ENCODE measurements at regions not wholly inside any gene's neighbourhood (a gene's known extent, or its start where the extent isn't known, plus 50 kb on each side); places are given as distances from the start of the nearest gene placed in this dataset.
"Not testable (repeated sequence)": the region's sequence is repeated elsewhere in the genome, so short reads cannot be mapped to it uniquely, and the experiment has no call there.

DNA sequence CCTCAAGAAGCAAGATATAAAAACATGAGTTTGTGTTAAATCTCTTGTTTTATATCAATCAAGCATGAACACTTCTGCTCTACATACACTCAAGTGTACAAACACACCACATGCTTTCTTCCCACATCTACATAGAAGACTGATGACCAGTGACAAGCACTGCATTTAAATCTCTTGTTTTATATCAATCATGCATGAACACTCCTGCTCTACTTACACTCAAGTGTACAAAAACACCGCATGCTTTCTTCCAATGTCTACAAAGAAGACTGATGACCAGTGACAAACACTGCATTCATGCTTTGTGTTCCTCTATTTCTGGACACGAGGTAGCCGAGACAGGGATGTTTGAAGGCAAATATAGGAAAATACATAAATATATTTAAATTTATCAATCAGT lies 642.0 kb upstream of the PFKP start:
- no peak for DNase-seq

DNA sequence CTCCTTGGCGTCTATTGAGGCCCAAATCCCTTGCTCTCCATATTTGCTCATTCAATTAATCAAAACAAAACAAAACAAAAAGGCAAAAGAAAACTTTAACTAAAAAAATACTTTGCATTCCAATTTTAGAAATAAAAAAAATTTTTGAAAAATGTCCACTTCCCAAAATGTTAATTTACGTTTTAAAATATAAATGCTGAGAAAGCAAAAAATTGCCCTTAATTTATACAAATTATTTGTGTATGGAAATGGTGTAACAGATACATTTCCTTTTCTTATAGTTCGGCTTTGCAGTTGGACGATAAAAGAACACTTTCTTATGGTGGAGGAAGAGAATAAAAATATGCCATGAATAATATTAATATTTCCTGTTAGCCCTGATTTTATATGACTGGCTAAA lies 652.8 kb upstream of the PFKP start:
- no peak for DNase-seq

DNA sequence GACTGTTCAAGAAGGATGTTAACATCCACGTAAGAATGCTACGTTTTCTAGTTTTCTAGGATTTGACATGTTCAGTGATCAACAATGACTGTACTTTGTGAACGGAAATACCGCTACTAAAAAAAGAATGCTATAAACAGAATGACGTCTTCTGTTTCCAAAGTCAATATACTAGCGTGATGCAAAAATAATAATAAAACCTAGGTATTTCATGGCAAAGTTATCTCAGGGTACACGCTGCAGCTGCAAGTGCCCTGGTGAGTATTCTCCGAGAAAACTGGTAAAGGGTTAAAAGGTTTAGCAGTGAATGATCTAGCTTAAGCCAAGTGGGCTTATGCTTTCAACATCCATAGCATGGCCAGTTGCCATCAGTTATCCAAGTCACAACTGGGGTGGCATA lies 653.3 kb upstream of the PFKP start:
- DNase-seq: no peak

DNA sequence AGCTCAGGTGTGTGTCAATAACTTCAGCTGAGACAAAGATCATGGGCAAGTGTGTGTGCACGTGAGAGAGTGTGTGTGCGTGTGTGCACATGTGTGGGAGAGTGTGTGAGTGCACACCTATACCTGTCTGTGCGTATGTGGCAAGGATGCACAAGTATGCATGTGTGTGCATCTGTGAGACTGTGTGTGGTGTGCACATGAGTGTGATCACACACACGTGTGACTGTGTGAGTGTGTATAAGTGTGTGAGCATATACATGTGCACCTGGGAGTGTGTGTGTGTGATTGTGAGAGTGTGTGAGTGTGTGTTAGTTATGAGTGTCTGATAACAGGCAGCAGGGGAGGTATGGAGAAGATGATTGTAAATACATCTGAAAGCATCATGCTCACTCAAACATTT lies 657.3 kb upstream of the PFKP start:
- no peak for DNase-seq

DNA sequence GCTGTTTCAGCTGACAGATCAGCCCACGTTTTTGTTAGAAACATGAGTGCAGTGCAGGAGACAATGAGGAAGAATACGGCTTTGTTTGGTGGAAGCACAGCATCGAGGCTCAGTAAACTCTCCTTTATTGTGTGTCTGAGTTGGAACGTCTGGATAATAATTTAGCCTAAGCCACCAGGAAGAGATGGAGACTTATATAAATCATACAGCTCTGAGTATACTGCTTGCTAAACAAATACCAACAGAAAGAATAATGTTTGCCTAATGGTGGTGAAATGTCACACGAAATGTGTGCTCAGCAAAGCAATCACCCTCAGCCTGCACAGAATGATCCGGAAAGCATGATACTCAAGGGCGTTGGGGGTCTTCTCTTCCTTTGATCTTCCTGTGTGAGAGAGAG lies 664.1 kb upstream of the ADARB2 start:
- DNase-seq: no peak

DNA sequence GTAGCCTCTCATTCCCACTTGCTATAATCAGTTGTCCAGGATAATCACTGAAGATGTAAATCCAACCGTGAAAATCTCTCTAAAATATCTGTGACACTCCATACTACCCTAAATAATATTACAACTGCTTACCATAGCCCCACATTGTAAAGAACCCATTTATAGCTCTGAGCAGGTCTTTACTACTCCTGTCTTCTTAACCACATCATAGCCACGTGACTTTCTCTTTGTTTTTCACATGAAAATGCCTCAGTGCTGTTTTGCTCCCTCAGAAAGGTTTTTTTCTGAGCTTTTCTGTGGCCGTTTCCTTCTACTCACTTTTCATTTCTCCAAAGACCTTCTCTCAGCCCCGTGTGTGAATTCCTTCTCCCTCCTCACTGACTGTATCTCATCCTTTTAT lies 662.2 kb upstream of the ADARB2 start:
- no peak for DNase-seq

DNA sequence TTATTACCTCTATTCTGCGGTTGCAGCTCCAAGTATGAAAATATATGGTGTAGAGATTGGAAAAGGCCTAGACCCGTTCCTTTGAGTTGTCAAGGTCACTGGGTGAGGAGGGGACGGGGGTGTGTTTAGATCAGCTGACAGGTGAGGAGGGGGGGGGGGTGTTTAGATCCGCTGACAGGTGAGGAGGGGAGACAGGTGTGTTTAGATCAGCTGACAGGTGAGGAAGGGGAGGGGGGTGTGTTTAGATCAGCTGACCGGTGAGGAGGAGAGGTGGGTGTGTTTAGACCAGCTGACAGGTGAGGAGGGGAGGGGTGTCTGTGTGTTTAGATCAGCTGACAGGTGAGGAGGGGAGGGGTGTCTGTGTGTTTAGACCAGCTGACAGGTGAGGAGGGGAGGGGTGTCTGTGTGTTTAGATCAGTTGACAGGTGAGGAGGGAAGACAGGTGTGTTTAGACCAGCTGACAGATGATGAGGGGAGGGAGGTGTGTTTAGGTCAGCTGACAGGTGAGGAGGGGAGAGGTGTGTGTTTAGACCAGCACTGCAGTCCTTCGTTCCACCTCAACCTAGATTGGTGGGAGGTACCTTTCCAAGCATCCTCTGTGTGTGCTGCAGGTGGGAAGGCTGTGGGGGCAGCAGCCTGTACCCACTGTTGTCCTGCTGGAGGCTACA lies 655.0 kb upstream of the ADARB2 start:
- DNase-seq: no peak

DNA sequence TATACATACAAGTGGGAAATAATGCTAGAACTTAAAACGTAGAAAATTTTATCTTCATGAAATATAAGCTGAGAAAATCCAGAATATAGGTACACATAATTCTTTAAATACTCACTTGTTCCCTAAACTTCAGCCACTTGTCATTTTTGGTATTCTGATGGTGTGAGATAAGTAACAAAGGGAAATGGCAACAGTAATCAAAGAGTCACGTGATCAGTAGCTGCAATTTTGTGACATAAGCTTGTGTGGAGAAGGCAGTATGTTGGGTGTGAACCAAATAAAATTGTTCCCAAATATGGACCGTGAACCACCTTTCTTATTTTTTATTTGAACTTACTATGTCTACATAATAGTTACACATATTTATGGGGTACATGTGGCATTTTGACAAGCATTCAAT lies 650.3 kb upstream of the ADARB2 start:
- DNase-seq: no peak

DNA sequence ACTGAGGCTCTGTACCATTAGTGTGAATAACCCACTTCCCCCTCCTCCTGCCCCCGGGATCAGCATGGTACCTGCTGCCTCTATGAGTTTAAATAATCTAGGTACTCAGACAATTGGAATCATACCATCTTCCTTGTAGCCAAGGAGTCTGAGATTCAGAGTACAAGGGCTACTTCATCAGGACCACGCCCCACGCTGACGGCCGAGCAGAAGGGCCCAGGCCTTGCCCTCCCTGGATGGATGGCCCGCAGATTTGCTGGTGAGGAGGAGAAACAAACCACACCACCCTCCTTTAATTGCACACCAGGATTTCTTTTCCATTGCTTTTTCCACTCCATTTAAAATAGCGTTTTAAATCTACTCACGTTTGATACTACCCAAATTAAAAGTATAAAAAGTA lies 649.9 kb upstream of the ADARB2 start:
- DNase-seq: no peak

DNA sequence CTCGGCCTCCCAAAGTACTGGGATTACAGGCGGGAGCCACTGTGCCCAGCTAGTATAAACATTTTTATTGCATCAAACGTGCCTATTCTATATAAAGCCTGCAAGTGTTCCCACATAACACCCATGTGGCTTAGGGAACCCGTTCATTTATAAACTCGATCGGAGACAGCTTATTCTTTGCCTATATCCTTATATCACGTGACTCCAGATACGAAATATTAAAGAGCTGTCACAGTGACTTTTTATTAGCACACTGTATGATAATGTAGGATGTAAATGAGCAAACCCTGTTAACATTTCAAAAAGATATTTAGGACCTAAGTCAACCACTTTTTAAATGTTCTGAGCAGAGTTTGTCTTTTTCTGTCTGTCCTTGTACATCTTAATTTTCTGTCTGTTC lies 642.9 kb upstream of the ADARB2 start:
- no peak for DNase-seq

DNA sequence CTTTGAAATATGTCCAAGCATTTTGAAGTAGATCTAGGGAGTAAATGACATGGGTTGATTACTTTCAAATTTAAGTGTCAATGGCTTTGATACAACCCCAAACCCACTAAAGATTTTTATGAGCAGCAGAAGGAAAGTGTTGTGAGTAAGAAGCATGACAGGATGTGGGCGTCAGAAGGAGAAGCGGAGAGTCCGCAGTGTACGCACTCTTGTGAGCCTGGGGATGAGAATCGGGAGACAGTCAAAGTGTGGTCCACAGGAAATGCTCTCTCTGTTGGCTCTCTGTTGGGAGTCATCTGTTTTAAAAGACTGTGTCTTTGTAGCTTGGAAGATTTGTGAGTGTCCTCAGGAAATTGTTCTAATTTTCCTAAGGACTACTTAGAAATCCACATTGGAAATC lies 629.8 kb upstream of the ADARB2 start:
- no peak for DNase-seq

DNA sequence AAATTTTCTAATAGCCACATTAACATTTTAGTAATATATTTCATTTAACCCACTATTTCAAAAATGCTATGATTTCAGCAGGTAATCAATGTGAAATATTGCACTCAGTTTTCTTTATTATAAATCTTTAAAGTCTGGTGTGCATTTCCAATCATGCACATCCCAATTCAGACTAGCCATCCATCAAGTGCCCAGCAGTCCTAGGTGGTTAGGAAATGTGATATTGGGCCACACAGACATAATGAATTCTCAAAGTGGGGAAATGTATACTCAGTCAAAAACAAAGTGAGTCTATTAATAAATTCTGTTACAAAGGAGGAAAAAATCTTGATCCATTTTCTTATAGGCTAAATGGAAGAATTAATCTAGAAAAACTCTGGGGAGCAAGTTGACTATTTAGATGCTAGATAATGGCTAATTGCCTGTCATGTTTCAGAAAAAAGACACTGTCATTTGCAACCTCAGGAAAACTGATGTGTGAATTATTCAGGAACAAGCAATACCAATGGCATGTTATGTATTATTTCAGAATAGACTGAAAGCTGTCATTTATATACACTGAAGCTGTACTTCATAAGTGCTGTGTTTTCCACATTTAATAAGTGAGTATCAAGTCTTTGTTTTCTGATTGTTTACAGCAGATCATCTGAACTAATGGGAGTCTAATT lies 629.1 kb upstream of the ADARB2 start:
- DNase-seq: no peak

DNA sequence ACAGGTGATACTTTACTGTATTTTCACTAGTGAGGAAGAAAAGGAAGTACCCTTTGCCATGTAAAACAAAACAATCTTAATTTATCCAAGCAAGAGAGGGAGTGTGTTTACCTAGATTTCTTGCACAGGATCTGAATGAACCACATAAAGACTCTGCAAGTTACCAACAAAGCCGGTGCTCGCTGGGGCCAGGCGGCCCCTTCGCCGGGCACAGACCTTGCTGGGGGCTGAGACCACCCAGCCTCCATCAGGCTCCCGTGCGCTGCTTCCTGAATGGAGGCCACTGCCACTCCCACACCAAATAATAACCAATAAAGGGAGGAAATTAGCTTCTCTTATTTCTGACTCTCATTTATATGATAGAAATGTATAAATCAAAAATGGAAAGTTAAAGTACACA lies 625.0 kb upstream of the ADARB2 start:
- DNase-seq: no peak

DNA sequence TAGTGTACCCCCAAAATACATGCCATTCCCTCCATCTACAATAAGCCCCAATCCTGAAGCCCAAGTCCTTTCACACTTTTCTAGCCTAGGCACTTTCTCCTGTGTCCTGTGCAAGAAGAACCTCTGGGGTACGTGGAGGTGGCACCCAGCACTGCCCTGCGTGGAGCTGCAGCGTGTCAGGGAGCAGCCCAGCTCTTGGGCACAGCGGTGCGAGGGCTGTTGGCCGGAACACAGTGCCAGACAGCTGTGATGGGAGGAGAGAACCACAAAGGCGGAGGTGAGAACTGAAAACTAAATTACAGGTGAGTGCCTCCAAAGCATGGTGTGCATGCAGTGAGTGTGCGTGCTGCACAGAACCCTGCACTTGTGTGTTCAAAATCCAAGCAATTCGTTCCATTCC lies 621.3 kb upstream of the ADARB2 start:
- DNase-seq: no peak

DNA sequence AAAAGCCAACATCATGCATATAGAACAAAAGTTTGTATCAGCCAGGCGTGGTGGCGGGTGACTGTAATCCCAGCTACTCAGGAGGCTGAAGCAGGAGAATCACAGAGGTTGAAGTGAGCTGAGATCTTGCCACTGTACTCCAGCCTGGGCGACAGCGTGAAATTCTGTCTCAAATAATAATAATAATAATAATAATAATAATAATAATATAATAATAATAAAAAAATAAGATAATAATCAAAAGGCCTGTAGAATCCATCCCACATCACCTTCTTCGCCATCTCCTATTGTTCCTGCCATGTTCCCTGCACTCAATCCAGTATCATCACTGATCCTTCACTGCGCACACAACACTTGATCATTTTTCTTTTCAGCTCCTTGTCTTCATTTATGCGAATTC lies 619.3 kb upstream of the ADARB2 start:
- no peak for DNase-seq

DNA sequence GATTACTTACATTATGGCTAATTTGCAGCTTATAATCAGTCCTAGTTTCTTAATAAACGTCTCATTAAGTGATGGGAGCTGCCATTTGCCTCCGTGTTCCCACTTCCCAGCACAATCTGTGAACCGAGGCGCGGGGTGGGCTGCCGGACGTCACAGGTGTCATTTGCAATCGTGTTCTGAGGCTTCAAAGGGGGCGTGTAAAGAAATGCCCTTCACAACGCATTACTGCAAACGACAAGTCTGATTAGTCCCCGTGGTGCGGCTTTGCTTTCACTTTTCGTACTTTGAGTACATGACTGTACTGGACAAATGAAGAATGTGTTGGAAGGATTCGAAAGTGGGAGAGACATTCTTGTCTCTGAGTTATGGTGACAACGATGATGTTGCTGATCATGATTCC lies 614.2 kb upstream of the ADARB2 start:
- DNase-seq: no peak

DNA sequence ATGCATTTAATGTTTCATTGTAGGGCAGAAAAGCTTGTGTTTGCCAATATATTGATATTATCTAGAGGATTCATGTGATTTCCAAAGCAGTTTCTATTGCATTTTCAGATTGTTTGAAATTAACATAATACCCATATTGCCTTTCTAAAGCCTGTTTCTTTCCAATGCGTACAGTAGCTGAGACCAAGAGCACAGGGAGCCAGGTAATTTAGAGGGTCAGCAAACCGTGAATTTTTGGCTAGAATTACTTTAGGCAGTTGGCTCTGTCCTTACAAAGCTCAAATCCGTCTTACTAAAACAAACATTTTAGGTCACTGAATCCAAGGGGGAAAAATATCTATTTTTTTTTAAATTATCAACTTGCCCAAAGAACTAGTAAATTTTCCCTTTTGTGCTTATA lies 604.9 kb upstream of the ADARB2 start:
- no peak for DNase-seq

DNA sequence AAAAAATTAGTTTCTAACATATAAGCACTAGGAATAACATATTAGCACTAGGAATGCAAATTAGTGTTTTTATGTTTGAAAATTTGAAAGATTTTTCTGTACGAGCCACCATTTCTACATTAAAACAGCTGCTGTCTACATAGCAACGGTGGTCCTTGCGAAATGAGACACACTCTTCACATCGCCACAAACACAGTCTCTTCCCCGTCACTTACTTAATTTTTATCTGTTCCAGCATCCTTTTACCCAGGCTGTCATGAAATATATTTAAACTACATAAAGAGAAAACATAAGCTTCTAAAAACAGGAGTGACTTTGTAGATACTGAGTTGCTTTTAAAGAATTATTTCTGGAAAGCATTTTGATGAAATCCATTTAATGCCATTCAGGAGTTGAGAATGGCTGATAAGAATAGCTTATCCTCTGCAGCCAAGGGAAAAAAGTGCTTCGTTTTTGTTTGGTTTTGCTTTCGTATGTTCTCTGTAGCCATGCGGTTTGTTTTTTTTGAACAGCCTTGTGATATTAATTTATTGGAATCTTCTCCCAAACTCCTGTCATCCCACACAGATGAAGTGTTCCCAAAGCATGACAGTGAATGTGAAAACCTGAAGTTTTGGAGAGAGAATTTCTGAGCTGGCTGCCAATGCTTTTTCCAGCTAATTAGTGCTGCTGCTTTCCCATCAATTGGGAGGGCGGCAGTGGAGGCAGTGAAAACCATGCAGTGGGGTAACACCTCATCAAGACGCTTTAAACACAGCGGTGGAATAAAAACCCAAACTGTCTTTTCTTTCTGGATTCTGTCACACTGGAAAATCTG lies 603.7 kb upstream of the ADARB2 start:
- no peak for DNase-seq

DNA sequence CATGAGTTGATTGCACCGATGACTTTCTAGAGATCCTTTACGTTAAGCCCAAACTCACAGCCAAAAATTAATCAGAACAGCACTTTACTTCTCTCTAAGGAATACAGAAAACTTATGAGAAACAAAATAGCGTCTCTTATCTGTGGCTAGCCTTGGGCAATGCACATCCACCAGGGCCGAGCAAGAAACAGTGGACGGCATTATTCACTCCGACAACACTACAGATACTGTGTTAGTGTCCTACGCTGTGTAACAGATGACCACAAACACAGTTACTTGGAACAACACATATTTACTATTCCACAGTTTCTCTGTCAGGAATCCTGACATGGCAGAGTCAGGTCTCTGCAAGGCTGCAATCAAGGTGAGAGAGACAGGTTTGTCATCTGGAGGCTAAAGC lies 598.3 kb upstream of the ADARB2 start:
- DNase-seq: no peak

DNA sequence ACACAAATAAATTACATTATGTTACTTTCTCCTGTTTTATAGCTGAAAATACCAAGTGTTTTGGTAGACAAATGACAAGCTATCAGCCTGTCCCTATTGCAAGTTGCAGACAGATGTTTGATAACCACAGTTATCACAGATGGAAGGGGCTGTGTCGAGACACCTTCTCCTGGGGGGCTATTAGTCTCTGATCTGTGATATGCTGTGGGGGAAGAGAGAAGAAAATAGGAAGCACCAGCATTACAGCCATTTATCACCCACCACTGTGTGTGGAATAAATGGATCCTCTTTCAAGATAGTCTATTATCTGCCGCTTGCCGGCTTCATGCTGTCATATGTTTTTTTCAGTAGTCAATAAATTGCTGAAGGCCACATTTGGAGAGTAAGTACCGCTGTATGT lies 597.2 kb upstream of the ADARB2 start:
- no peak for DNase-seq

DNA sequence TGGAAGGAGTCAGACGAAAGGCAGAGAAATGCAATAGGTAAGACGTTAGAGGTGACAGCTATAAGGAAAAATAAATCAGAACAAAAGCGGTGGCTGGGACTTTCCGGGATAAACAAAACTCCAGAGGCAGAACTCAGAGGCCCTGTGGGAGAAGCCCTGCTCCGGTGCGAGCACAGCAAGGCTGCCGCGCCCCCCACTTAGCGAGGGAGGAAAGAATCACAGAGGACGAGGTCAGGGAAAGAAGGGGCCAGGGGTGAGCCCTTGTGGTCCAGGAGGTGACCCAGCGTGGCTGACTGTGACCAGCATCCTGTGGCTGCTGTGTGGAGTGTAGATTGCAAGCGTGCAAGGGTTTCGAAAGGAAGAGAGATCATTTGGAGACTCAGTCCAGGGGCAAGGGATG lies 591.8 kb upstream of the ADARB2 start:
- no peak for DNase-seq

DNA sequence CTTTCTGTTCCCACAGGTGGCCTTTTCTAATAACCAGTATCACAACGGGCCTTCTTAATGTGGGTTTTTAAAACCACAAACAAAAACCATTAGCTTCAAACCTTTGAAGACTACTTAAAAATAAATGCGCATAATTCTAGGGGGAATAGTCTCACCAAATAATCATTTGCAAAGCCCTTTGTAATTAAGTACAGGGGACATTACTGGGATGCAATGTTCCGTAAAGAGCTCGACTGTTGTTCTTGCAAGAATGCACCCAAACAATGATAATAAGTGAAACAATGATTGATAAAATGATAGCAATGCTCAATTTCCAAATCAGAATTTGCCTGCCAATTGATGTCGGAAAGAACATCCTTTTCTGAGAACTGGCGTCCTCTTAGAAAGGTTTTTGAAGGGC lies 589.1 kb upstream of the ADARB2 start:
- no peak for DNase-seq

DNA sequence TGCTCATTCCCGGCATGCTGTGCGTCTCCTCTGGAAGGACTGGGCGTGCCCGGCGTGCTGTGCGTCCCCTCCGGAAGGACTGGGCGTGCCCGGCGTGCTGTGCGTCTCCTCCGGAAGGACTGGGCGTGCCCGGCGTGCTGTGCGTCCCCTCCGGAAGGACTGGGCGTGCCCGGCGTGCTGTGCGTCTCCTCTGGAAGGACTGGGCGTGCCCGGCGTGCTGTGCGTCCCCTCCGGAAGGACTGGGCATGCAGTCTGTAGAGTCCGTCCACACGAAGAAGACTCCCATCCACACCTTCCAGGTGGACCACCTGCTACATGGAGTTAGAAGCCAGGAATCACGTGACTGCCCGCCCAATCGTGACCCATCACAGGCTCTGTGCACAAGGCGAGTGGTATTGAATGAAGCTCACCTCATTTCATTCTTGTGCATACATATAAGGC lies 577.7 kb upstream of the ADARB2 start:
- not testable (repeated sequence) for DNase-seq

DNA sequence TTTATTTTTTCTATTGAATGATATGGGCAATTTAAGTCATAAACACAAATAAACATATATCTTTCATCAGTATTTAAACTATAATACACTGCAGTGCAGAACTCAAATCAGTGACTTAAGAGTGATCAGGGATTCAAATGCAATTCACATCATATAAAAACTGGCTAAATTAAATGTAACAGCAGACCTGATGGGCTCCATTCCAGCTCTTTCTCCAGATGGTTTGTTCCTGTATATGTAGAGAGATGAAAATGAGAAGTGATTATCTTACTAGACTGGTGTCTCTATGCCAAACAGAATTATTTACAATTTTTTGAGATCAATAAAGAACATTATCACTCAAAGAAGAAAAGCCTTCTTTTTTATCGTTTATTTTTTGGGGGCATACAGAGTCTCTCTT lies 568.8 kb upstream of the ADARB2 start:
- no peak for DNase-seq
